H9 (cell line): ENCODE measurements at regions not wholly inside any gene's neighbourhood (a gene's known extent, or its start where the extent isn't known, plus 50 kb on each side); places are given as distances from the start of the nearest gene placed in this dataset.

Source experiments
- DNase-seq: peaks from one replicate; pipeline ENCODE4 v3.0.0-alpha.2; 2017
- H2AFZ ChIP-seq: one replicate; pipeline ENCODE4 v1.6.1; 2013; ENCODE audit warnings: mild to moderate bottlenecking, low read length, control low read depth, moderate library complexity
- H2AK5ac ChIP-seq: 2 replicates; pipeline ENCODE4 v1.6.1; 2013; ENCODE audit warnings: low read length, control low read depth, mixed read lengths; ENCODE audit not compliant: insufficient read length
- H2BK120ac ChIP-seq: one replicate; pipeline ENCODE4 v1.6.1; 2013; ENCODE audit warnings: low read depth, mild to moderate bottlenecking, low read length, control low read depth, inconsistent platforms; ENCODE audit not compliant: poor library complexity, severe bottlenecking
- H2BK12ac ChIP-seq: 2 replicates; pipeline ENCODE4 v1.6.1; 2013; ENCODE audit warnings: low read length, control low read depth, mixed read lengths, low read depth; ENCODE audit not compliant: insufficient read length
- H2BK15ac ChIP-seq: 2 replicates; pipeline ENCODE4 v1.6.1; 2013; ENCODE audit warnings: low read depth, low read length, control low read depth
- H2BK20ac ChIP-seq: one replicate; pipeline ENCODE4 v1.6.1; 2013; ENCODE audit warnings: low read depth, mild to moderate bottlenecking, low read length, control low read depth, inconsistent platforms; ENCODE audit not compliant: poor library complexity, severe bottlenecking
- H2BK5ac ChIP-seq: 2 replicates; pipeline ENCODE4 v1.6.1; 2013; ENCODE audit warnings: low read length, control low read depth, mixed read lengths; ENCODE audit not compliant: insufficient read length
- H3K14ac ChIP-seq: 2 replicates; pipeline ENCODE4 v1.6.1; 2013; ENCODE audit warnings: low read length, control low read depth; ENCODE audit not compliant: insufficient read depth
- H3K18ac ChIP-seq: 2 replicates; pipeline ENCODE4 v1.6.1; 2013; ENCODE audit warnings: low read depth, mild to moderate bottlenecking, mixed read lengths, low read length, control low read depth; ENCODE audit not compliant: insufficient read length
- H3K23ac ChIP-seq: 2 replicates; pipeline ENCODE4 v1.6.1; 2013; ENCODE audit warnings: low read length, control low read depth, mixed read lengths, low read depth; ENCODE audit not compliant: insufficient read length
- H3K23me2 ChIP-seq: 2 replicates; pipeline ENCODE4 v1.6.1; 2013; ENCODE audit warnings: low read depth, mild to moderate bottlenecking, mixed read lengths, low read length, control low read depth; ENCODE audit not compliant: insufficient read length, poor library complexity, severe bottlenecking
- H3K27ac ChIP-seq: 2 replicates; pipeline ENCODE4 v1.5.1; 2013; ENCODE audit warnings: low read length, control low read depth, mixed read lengths, low read depth; ENCODE audit not compliant: insufficient read length
- H3K27me3 ChIP-seq: 2 replicates; pipeline ENCODE4 v1.6.1; 2013; ENCODE audit warnings: low read length, control low read depth, inconsistent platforms; ENCODE audit not compliant: insufficient read depth
- H3K4ac ChIP-seq: 2 replicates; pipeline ENCODE4 v1.6.1; 2013; ENCODE audit warnings: low read depth, mild to moderate bottlenecking, control low read depth, inconsistent platforms, low read length, moderate library complexity
- H3K4me1 ChIP-seq: 2 replicates; pipeline ENCODE4 v1.6.1; 2013; ENCODE audit warnings: low read length, control low read depth, inconsistent platforms; ENCODE audit not compliant: insufficient read depth
- H3K4me2 ChIP-seq: 2 replicates; pipeline ENCODE4 v1.6.1; 2013; ENCODE audit warnings: low read length, control low read depth, mixed read lengths; ENCODE audit not compliant: insufficient read length, insufficient read depth
- H3K56ac ChIP-seq: 2 replicates; pipeline ENCODE4 v1.6.1; 2013; ENCODE audit warnings: low read depth, mild to moderate bottlenecking, mixed read lengths, low read length, control low read depth; ENCODE audit not compliant: insufficient read length
- H3K79me1 ChIP-seq: 2 replicates; pipeline ENCODE4 v1.6.1; 2013; ENCODE audit warnings: low read depth, mild to moderate bottlenecking, moderate library complexity, low read length, control low read depth, inconsistent platforms; ENCODE audit not compliant: insufficient read depth, poor library complexity, severe bottlenecking
- H3K79me2 ChIP-seq: 2 replicates; pipeline ENCODE4 v1.6.1; 2013; ENCODE audit warnings: low read length, control low read depth, inconsistent platforms; ENCODE audit not compliant: insufficient read depth
- H3K9ac ChIP-seq: 2 replicates; pipeline ENCODE4 v1.6.1; 2013; ENCODE audit warnings: low read length, control low read depth, mixed read lengths; ENCODE audit not compliant: insufficient read length; ENCODE audit errors: extremely low read depth
- H3K9me3 ChIP-seq: one replicate; pipeline ENCODE4 v1.6.1; 2013; ENCODE audit warnings: low read depth, low read length, inconsistent platforms; ENCODE audit not compliant: control insufficient read depth
- H3T11ph ChIP-seq: one replicate; pipeline ENCODE4 v1.6.1; 2013; ENCODE audit warnings: mild to moderate bottlenecking, low read length, control low read depth, inconsistent platforms
- H4K20me1 ChIP-seq: one replicate; pipeline ENCODE4 v1.6.1; 2013; ENCODE audit not compliant: control insufficient read depth, insufficient read length, insufficient read depth
- H4K5ac ChIP-seq: 2 replicates; pipeline ENCODE4 v1.6.1; 2013; ENCODE audit warnings: low read depth, mild to moderate bottlenecking, mixed read lengths, low read length, control low read depth; ENCODE audit not compliant: insufficient read length
- H4K8ac ChIP-seq: replicated peaks from 2 replicates; pipeline ENCODE4 v1.6.1; 2013; ENCODE audit warnings: low read length, control low read depth, mixed read lengths, low read depth; ENCODE audit not compliant: insufficient read length
- H4K91ac ChIP-seq: 2 replicates; pipeline ENCODE4 v1.6.1; 2013; ENCODE audit warnings: low read depth, mild to moderate bottlenecking, moderate library complexity, mixed read lengths, low read length, control low read depth; ENCODE audit not compliant: insufficient read length
- H3K27ac Mint-ChIP-seq, 3 experiments: 2 replicates in 2 of 3; 3 replicates in 1 of 3; pipeline ENCODE4 v1.8.0; 2020 to 2021; ENCODE audit warnings: mixed read lengths in 3 of 3, mild to moderate bottlenecking in 1 of 3, moderate library complexity in 1 of 3
- H3K27me3 Mint-ChIP-seq: 2 replicates; pipeline ENCODE4 v1.8.0; 2021; ENCODE audit warnings: low read depth, mild to moderate bottlenecking, moderate library complexity, mixed read lengths
- H3K36me3 Mint-ChIP-seq, 3 experiments: 2 replicates in 2 of 3; 3 replicates in 1 of 3; pipeline ENCODE4 v1.8.0; 2020 to 2021; ENCODE audit warnings: low read depth in 3 of 3, mixed read lengths in 3 of 3; ENCODE audit not compliant: insufficient read depth in 1 of 3
- H3K4me1 Mint-ChIP-seq, 2 experiments: 2 replicates each; pipeline ENCODE4 v1.8.0; 2020; ENCODE audit warnings: mixed read lengths in 2 of 2
- H3K4me3 Mint-ChIP-seq, 2 experiments: 2 replicates in 1 of 2; 3 replicates in 1 of 2; pipeline ENCODE4 v1.8.0; 2020 to 2021; ENCODE audit warnings: mild to moderate bottlenecking in 2 of 2, mixed read lengths in 2 of 2, moderate library complexity in 1 of 2
- H3K9me3 Mint-ChIP-seq, 2 experiments: 2 replicates in 1 of 2; 3 replicates in 1 of 2; pipeline ENCODE4 v1.8.0; 2020; ENCODE audit warnings: mild to moderate bottlenecking in 2 of 2, mixed read lengths in 2 of 2, moderate library complexity in 1 of 2
- CTCF ChIP-seq: fragments of 200-600 bp; sonication (generic); conservative IDR thresholded peaks from 3 replicates; pipeline ENCODE4 v1.8.0; 2021; ENCODE audit warnings: antibody characterized with exemption, mild to moderate bottlenecking
- WGBS: extraction: QIAGEN DNeasy Blood & Tissue Kit; methylation state at CpG from one replicate; pipeline ENCODE4 v1.1.7; 2013; ENCODE audit warnings: missing lambda C conversion rate, low lambda C conversion rate, mixed read lengths; ENCODE audit not compliant: insufficient read length; ENCODE audit errors: extremely low coverage; 5-methylcytosine and 5-hydroxymethylcytosine counted together

- Mint-ChIP-seq H3K36me3 (peaks cover 0 to 6% (median 0%) of the 10 kb centered on the region in 3 experiments; a peak in 2 of 7 replicates), H3K4me3 (no peak overlapping the region), H3K27me3 (peaks cover 6% of the 10 kb centered on the region), H3K9me3 (peaks cover 19 to 22% of the 10 kb centered on the region in 2 experiments), H3K27ac (no peak overlapping the region), H3K4me1 (no peaks in the 10 kb centered on the region)
- Histone ChIP-seq H3K4ac (no peak overlapping the region), H2BK12ac (no peak overlapping the region), H3K4me1 (no peaks in the 10 kb centered on the region), H3K27me3 (no peaks in the 10 kb centered on the region), H4K91ac (no peak overlapping the region), H2AFZ (no peak overlapping the region), H3K23me2 (no peaks in the 10 kb centered on the region), H3K9ac (no peak overlapping the region), H3K9me3 (no peaks in the 10 kb centered on the region), H3K56ac (no peak overlapping the region), H2AK5ac (no peak overlapping the region), H2BK20ac (no peak overlapping the region), H3K4me2 (no peak overlapping the region), H2BK120ac (no peak overlapping the region), H4K5ac (no peak overlapping the region), H2BK5ac (no peak overlapping the region), H4K20me1 (no peaks in the 10 kb centered on the region), H2BK15ac (no peak overlapping the region), H3T11ph (no peak overlapping the region), H3K18ac (no peak overlapping the region), H3K23ac (no peak overlapping the region), H4K8ac (no peak overlapping the region), H3K79me1 (no peaks in the 10 kb centered on the region), H3K27ac (no peak overlapping the region), H3K79me2 (no peaks in the 10 kb centered on the region), H3K14ac (no peak overlapping the region)
- DNase-seq = no peak
- WGBS = no CpG with 5 or more reads among the region's 3 CpGs
- no peak for TF ChIP-seq CTCF
These were observed 180.8 kb upstream of the DIO3 start for GRCh38 chr14:101380512-101380911.
